Tibial artery (tissue), 4 donors: ENCODE measurements at regions not wholly inside any gene's neighbourhood (a gene's known extent, or its start where the extent isn't known, plus 50 kb on each side); places are given as distances from the start of the nearest gene placed in this dataset.

ENCODE experiments used
- DNase-seq, 2 donors: peaks; one replicate each; pipeline ENCODE4 v3.0.0-alpha.2; 2019
- H3K27ac ChIP-seq, 2 donors: fragments of 200-600 bp; sonication (generic) in 1 of 2; 1 replicate in 1 of 2; 2 replicates in 1 of 2; pipeline ENCODE4 v1.5.1; 2018 to 2019; ENCODE audit warnings: mild to moderate bottlenecking in 1 of 2
- H3K27me3 ChIP-seq, 2 donors: fragments of 200-600 bp; sonication (generic) in 1 of 2; one replicate each; pipeline versions ENCODE4 v1.5.1 to v1.6.0; 2016 to 2019
- H3K36me3 ChIP-seq, 3 donors: fragments of 200-600 bp; sonication (generic) in 2 of 3; one replicate each; pipeline ENCODE4 v1.5.1; 2016 to 2019; ENCODE audit warnings: mild to moderate bottlenecking in 2 of 3
- H3K4me1 ChIP-seq, 4 donors: fragments of 200-600 bp; sonication (generic) in 2 of 4; 1 replicate in 3 of 4; 2 replicates in 1 of 4; pipeline ENCODE4 v1.5.1; 2016 to 2019
- H3K4me3 ChIP-seq, 2 donors: fragments of 200-600 bp; sonication (generic) in 1 of 2; 1 replicate in 1 of 2; 2 replicates in 1 of 2; pipeline ENCODE4 v1.5.1; 2018 to 2019; ENCODE audit warnings: mild to moderate bottlenecking in 2 of 2
- H3K9me3 ChIP-seq, 3 donors: fragments of 200-600 bp; sonication (generic) in 1 of 3; one replicate each; pipeline ENCODE4 v1.5.1; 2016 to 2019
- CTCF ChIP-seq, 2 experiments: fragments of 200-600 bp in 1 of 2; fragments of 450-650 bp in 1 of 2; IDR thresholded peaks; one replicate each; pipeline ENCODE4 v1.5.1; 2017 to 2019; ENCODE audit warnings: antibody characterized with exemption in 2 of 2, mild to moderate bottlenecking in 1 of 2, moderate library complexity in 1 of 2
- intact Hi-C: fragments of 100-400 bp; cut with DNase I; formaldehyde crosslinking; loops from one replicate; pipeline ENCODE4 v1.15.0; 2023; ENCODE audit warnings: low total_unique reads

GRCh38 chr16:17591655-17592405 lies 121.1 kb upstream of the XYLT1 start:
- no peak for TF ChIP-seq CTCF (IDR thresholded peaks at IDR 0.05)
- Histone ChIP-seq H3K4me3 (no peak overlapping the region), H3K27ac (no peak overlapping the region), H3K36me3 (no peaks in the 10 kb centered on the region), H3K9me3 (no peaks in the 10 kb centered on the region), H3K4me1 (no peaks in the 10 kb centered on the region), H3K27me3 (no peaks in the 10 kb centered on the region)
- intact Hi-C loops = no loop called here
- no peak for DNase-seq

- Histone ChIP-seq H3K4me1 (no peaks in the 10 kb centered on the region), H3K9me3 (no peaks in the 10 kb centered on the region), H3K27me3 (no peaks in the 10 kb centered on the region), H3K36me3 (no peaks in the 10 kb centered on the region), H3K27ac (no peak overlapping the region), H3K4me3 (no peak overlapping the region)
- no peak for TF ChIP-seq CTCF (IDR thresholded peaks at IDR 0.05)
- intact Hi-C loops = no loop called here
- DNase-seq = no peak
Measured at GRCh38 chr16:17590711-17591654, 120.2 kb upstream of the XYLT1 start.

GRCh38 chr16:17589898-17590297 lies 119.1 kb upstream of the XYLT1 start:
- no peak for DNase-seq
- intact Hi-C loops = no loop called here
- Histone ChIP-seq H3K27me3 (no peaks in the 10 kb centered on the region), H3K9me3 (no peaks in the 10 kb centered on the region), H3K27ac (no peak overlapping the region), H3K4me3 (no peak overlapping the region), H3K36me3 (no peaks in the 10 kb centered on the region), H3K4me1 (no peaks in the 10 kb centered on the region)
- TF ChIP-seq CTCF (IDR thresholded peaks at IDR 0.05) = no peak

GRCh38 chr16:17585449-17586074 lies 114.8 kb upstream of the XYLT1 start:
- intact Hi-C loops = no loop called here
- TF ChIP-seq CTCF (IDR thresholded peaks at IDR 0.05) = no peak
- H3K9me3 ChIP-seq = no peaks in the 10 kb centered on the region
- no peak for DNase-seq
- no peaks in the 10 kb centered on the region for H3K4me1 ChIP-seq
- H3K36me3 ChIP-seq = no peaks in the 10 kb centered on the region
- no peak overlapping the region for H3K4me3 ChIP-seq
- peaks cover 0 to 2% of the 10 kb centered on the region in 2 donors for H3K27me3 ChIP-seq
- no peak overlapping the region for H3K27ac ChIP-seq

GRCh38 chr16:17578981-17579874 lies 108.5 kb upstream of the XYLT1 start:
- peaks cover 0 to 2% of the 10 kb centered on the region in 2 donors for H3K27me3 ChIP-seq
- H3K9me3 ChIP-seq = no peaks in the 10 kb centered on the region
- H3K36me3 ChIP-seq = no peaks in the 10 kb centered on the region
- intact Hi-C loops = loop anchor here (5.0 kb wide), 1 partner anchor 102 kb away; no protein-coding TSS in a partner anchor
- peak; percentile 66 to 68 for DNase-seq
- peak; percentile 79 to 84 for TF ChIP-seq CTCF (IDR thresholded peaks at IDR 0.05)
- H3K27ac ChIP-seq = no peak overlapping the region
- peaks cover 0 to 4% (median 0%) of the 10 kb centered on the region in 4 donors for H3K4me1 ChIP-seq
- H3K4me3 ChIP-seq = no peak overlapping the region
